T-cell (primary cell): ENCODE measurements at regions not wholly inside any gene's neighbourhood (a gene's known extent, or its start where the extent isn't known, plus 50 kb on each side); places are given as distances from the start of the nearest gene placed in this dataset.
"Not testable (repeated sequence)": the region's sequence is repeated elsewhere in the genome, so short reads cannot be mapped to it uniquely, and the experiment has no call there.

Experiments used
- ATAC-seq, 4 experiments: fragments of 200-7000 bp in 3 of 4; fragments of 150-1000 bp in 1 of 4; cut with Tn5 transposase; replicated peaks in 1 of 4; 1 replicate in 3 of 4; 2 replicates in 1 of 4; pipeline ENCODE4 v1.10.0; 2021; ENCODE audit warnings: moderate library complexity in 3 of 4, mild to moderate bottlenecking in 2 of 4, moderate number of reproducible peaks in 1 of 4
- CTCF ChIA-PET, 2 donors: fragments of 300-600 bp; sonication (Branson Sonifier 250); formaldehyde crosslinking; loops; one replicate each; lab custom pipeline; 2022; ENCODE audit warnings: antibody characterized with exemption in 2 of 2; lab: Charles Lee
- POLR2A ChIA-PET, 2 donors: fragments of 300-600 bp; sonication (Branson Sonifier 250); formaldehyde crosslinking; loops; one replicate each; lab custom pipeline; 2022; ENCODE audit warnings: antibody characterized with exemption in 2 of 2; lab: Charles Lee
- DNase-seq, 35 experiments: peaks; one replicate each; pipeline versions ENCODE4 v3.0.0 to v3.0.0-alpha.2; 2013 to 2023
- H3K27ac ChIP-seq: one replicate; pipeline ENCODE4 v1.5.1; 2013; ENCODE audit warnings: low read length
- H3K27me3 ChIP-seq, 2 experiments: replicated peaks in 1 of 2; 1 replicate in 1 of 2; 2 replicates in 1 of 2; pipeline versions ENCODE4 v1.6.1 to v1.7.0; 2013; ENCODE audit warnings: low read length in 1 of 2, mixed read lengths in 1 of 2; ENCODE audit not compliant: control insufficient read depth in 2 of 2, insufficient read depth in 2 of 2; ENCODE audit errors: extremely low read depth in 1 of 2
- H3K36me3 ChIP-seq, 2 donors: 1 replicate in 1 of 2; 2 replicates in 1 of 2; pipeline versions ENCODE4 v1.6.1 to v1.7.0; 2013; ENCODE audit warnings: low read length in 1 of 2; ENCODE audit not compliant: control insufficient read depth in 2 of 2, insufficient read depth in 1 of 2; ENCODE audit errors: extremely low read depth in 1 of 2
- H3K4me1 ChIP-seq, 2 experiments: 1 replicate in 1 of 2; 2 replicates in 1 of 2; pipeline versions ENCODE4 v1.6.1 to v1.7.0; 2013; ENCODE audit warnings: low read length in 2 of 2, mixed read lengths in 1 of 2; ENCODE audit not compliant: insufficient read depth in 2 of 2, control insufficient read depth in 1 of 2; ENCODE audit errors: extremely low read depth in 1 of 2
- H3K4me3 ChIP-seq, 2 donors: 1 replicate in 1 of 2; 2 replicates in 1 of 2; pipeline versions ENCODE4 v1.5.1 to v1.7.0; 2013; ENCODE audit warnings: mild to moderate bottlenecking in 2 of 2, low read length in 1 of 2, moderate library complexity in 1 of 2; ENCODE audit not compliant: control insufficient read depth in 1 of 2; ENCODE audit errors: extremely low read depth in 1 of 2
- H3K9me3 ChIP-seq: 2 replicates; pipeline ENCODE4 v1.7.0; 2013
- H3K27ac Mint-ChIP-seq, 2 donors: one replicate each; pipeline ENCODE4 v1.8.0; 2020 to 2021; ENCODE audit warnings: mild to moderate bottlenecking in 2 of 2, mixed read lengths in 2 of 2
- H3K27me3 Mint-ChIP-seq, 2 donors: one replicate each; pipeline ENCODE4 v1.8.0; 2021 to 2022; ENCODE audit warnings: mixed read lengths in 2 of 2
- H3K36me3 Mint-ChIP-seq: one replicate; pipeline ENCODE4 v1.8.0; 2021; ENCODE audit warnings: mixed read lengths
- H3K4me1 Mint-ChIP-seq, 3 donors: one replicate each; pipeline ENCODE4 v1.8.0; 2020 to 2022; ENCODE audit warnings: mixed read lengths in 3 of 3, mild to moderate bottlenecking in 1 of 3
- H3K4me3 Mint-ChIP-seq, 3 donors: one replicate each; pipeline ENCODE4 v1.8.0; 2020 to 2022; ENCODE audit warnings: mild to moderate bottlenecking in 3 of 3, mixed read lengths in 3 of 3, moderate library complexity in 3 of 3
- H3K9me3 Mint-ChIP-seq, 3 donors: one replicate each; pipeline ENCODE4 v1.8.0; 2020 to 2022; ENCODE audit warnings: mixed read lengths in 3 of 3
- WGBS: methylation state at CpG from one replicate; pipeline ENCODE4 v1.1.5; 2013; ENCODE audit warnings: missing lambda C conversion rate; ENCODE audit not compliant: insufficient coverage; 5-methylcytosine and 5-hydroxymethylcytosine counted together

DNA sequence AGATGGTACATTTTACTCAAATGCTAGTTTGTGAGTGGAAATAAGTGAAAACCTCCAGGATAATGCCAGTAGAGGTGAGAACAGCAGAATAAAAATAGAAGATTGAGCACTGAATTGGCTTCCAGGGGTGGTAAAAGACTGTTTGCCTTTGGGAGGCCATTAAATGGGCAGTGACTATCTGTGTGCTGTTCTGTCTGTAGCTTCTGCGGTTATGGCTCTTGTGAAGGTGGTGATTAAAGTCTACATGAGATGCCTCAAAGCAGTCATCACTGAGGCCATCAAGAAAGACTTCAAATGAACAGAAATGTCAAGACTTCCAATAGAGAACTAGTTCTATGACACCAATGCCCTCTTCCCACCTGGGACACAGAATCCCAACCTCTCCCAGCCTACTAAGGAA, 108.8 kb downstream of the EFHB start:
- H3K4me1 ChIP-seq, result no peaks in the 10 kb centered on the region
- no peak overlapping the region for H3K4me3 ChIP-seq
- Mint-ChIP-seq H3K4me1 (no peaks in the 10 kb centered on the region), H3K9me3 (peaks cover 7 to 17% (median 11%) of the 10 kb centered on the region in 3 donors), H3K36me3 (no peaks in the 10 kb centered on the region), H3K27me3 (peaks cover 2 to 3% of the 10 kb centered on the region in 2 donors), H3K27ac (no peak overlapping the region), H3K4me3 (no peak overlapping the region)
- H3K9me3 ChIP-seq, result no peaks in the 10 kb centered on the region
- ChIA-PET POLR2A (no interaction called here), CTCF (no interaction called here)
- DNase-seq (no peak), ATAC-seq (no peak)
- no peaks in the 10 kb centered on the region for H3K27me3 ChIP-seq
- no CpG with 5 or more reads among the region's 1 CpG for WGBS
- no peaks in the 10 kb centered on the region for H3K36me3 ChIP-seq
- H3K27ac ChIP-seq, result no peak overlapping the region

DNA sequence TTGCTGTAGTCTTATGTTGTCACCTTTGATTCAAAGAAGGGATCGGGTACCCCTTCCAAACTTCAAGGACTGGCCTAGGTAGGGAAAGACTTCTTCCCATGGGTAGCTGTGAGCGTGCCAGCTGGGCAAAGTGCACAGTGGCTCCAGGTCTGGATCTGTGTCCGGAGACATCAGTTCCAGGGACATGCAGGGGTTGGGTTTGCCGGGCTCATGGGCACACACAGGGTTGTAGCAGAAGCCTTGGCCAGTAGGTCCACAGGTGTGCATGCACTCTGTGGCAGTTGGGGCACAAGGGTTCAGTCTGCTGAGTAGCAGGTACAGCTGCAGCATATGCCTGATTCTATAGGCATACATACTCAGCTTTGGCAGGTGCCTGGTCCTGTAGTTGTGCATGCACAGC, 111.2 kb downstream of the EFHB start:
- Histone ChIP-seq H3K36me3 (no peaks in the 10 kb centered on the region), H3K4me1 (no peaks in the 10 kb centered on the region), H3K27me3 (no peaks in the 10 kb centered on the region), H3K27ac (no peak overlapping the region), H3K4me3 (no peak overlapping the region), H3K9me3 (no peaks in the 10 kb centered on the region)
- 85% methylated on average over 4 of the region's 4 CpGs for WGBS
- H3K9me3 Mint-ChIP-seq, result peaks cover 7 to 17% (median 11%) of the 10 kb centered on the region in 3 donors
- ATAC-seq (no peak), DNase-seq (no peak)
- H3K36me3 Mint-ChIP-seq, result no peaks in the 10 kb centered on the region
- H3K4me3 Mint-ChIP-seq, result no peak overlapping the region
- no peak overlapping the region for H3K27ac Mint-ChIP-seq
- no peaks in the 10 kb centered on the region for H3K4me1 Mint-ChIP-seq
- ChIA-PET POLR2A (no interaction called here), CTCF (no interaction called here)
- peaks cover 0 to 2% of the 10 kb centered on the region in 2 donors for H3K27me3 Mint-ChIP-seq

- H3K9me3 ChIP-seq, result no peaks in the 10 kb centered on the region
- H3K27me3 ChIP-seq, result no peaks in the 10 kb centered on the region
- Mint-ChIP-seq H3K4me3 (no peak overlapping the region), H3K9me3 (peaks cover 0 to 6% (median 0%) of the 10 kb centered on the region in 3 donors), H3K4me1 (no peaks in the 10 kb centered on the region), H3K36me3 (no peaks in the 10 kb centered on the region), H3K27ac (no peak overlapping the region), H3K27me3 (no peaks in the 10 kb centered on the region)
- ChIA-PET CTCF (no interaction called here), POLR2A (interaction anchor here in 1 of 2 donors (0.5 kb wide), 1 partner anchor 253 kb away, joined by 3 read pairs; no protein-coding TSS in a partner anchor)
- ATAC-seq (no peak), DNase-seq (no peak)
- H3K36me3 ChIP-seq, result no peaks in the 10 kb centered on the region
- H3K27ac ChIP-seq, result no peak overlapping the region
- no peaks in the 10 kb centered on the region for H3K4me1 ChIP-seq
- WGBS, result no CpG with 5 or more reads among the region's 1 CpG
- H3K4me3 ChIP-seq, result no peak overlapping the region
These were observed 117.4 kb downstream of the EFHB start for GRCh38 chr3:19816631-19817030.

DNA sequence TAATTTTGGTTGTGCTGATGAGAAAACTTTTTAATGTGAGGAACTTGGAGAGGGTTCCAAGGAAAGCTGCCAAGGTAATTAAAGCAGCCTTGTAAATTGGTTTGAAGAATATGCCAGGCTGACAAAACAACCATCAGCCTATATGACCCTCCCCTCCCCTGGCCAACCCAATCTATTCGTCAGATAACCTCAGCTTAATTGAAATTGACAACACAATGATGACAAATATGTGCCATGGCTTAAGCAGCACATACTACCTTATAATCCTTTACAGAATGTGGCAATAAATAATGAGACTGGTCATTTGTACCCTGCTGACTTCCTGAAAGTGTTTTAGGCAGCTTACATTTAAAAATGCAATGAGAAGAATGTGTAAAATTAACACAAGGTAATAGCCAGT, 118.2 kb downstream of the EFHB start:
- Mint-ChIP-seq H3K9me3 (no peaks in the 10 kb centered on the region), H3K27me3 (no peaks in the 10 kb centered on the region), H3K4me1 (no peaks in the 10 kb centered on the region), H3K4me3 (no peak overlapping the region), H3K27ac (no peak overlapping the region), H3K36me3 (no peaks in the 10 kb centered on the region)
- no peak overlapping the region for H3K27ac ChIP-seq
- no CpG with 5 or more reads among the region's 1 CpG for WGBS
- no peaks in the 10 kb centered on the region for H3K9me3 ChIP-seq
- no peak for DNase-seq
- no peaks in the 10 kb centered on the region for H3K4me1 ChIP-seq
- ChIA-PET POLR2A (interaction anchor here in 1 of 2 donors (0.5 kb wide), 1 partner anchor 253 kb away, joined by 3 read pairs; no protein-coding TSS in a partner anchor), CTCF (no interaction called here)
- no peak for ATAC-seq
- no peaks in the 10 kb centered on the region for H3K36me3 ChIP-seq
- no peak overlapping the region for H3K4me3 ChIP-seq
- no peaks in the 10 kb centered on the region for H3K27me3 ChIP-seq

GRCh38 chr3:19813743-19814142, 120.3 kb downstream of the EFHB start:
- DNase-seq, H3K9me3 ChIP-seq, H3K27ac ChIP-seq, CTCF ChIA-PET, H3K27me3 ChIP-seq, H3K9me3 Mint-ChIP-seq, H3K4me1 ChIP-seq, POLR2A ChIA-PET, H3K4me3 Mint-ChIP-seq, H3K4me3 ChIP-seq, H3K27ac Mint-ChIP-seq, H3K27me3 Mint-ChIP-seq, H3K36me3 Mint-ChIP-seq, ATAC-seq, H3K36me3 ChIP-seq, H3K4me1 Mint-ChIP-seq: not testable (repeated sequence)
- WGBS, result 92% methylated on average over 5 of the region's 7 CpGs

GRCh38 chr3:19811689-19812088, 122.3 kb downstream of the EFHB start:
- ChIA-PET POLR2A (no interaction called here), CTCF (no interaction called here)
- Histone ChIP-seq H3K4me3 (no peak overlapping the region), H3K4me1 (no peaks in the 10 kb centered on the region), H3K36me3 (no peaks in the 10 kb centered on the region), H3K27ac (no peak overlapping the region), H3K27me3 (no peaks in the 10 kb centered on the region), H3K9me3 (no peaks in the 10 kb centered on the region)
- H3K4me1 Mint-ChIP-seq, result no peaks in the 10 kb centered on the region
- WGBS, result no CpG with 5 or more reads among the region's 3 CpGs
- H3K27me3 Mint-ChIP-seq, result peaks cover 0 to 2% of the 10 kb centered on the region in 2 donors
- DNase-seq (no peak), ATAC-seq (no peak)
- no peaks in the 10 kb centered on the region for H3K9me3 Mint-ChIP-seq
- no peak overlapping the region for H3K27ac Mint-ChIP-seq
- H3K4me3 Mint-ChIP-seq, result no peak overlapping the region
- no peaks in the 10 kb centered on the region for H3K36me3 Mint-ChIP-seq

- Histone ChIP-seq H3K4me3 (no peak overlapping the region), H3K4me1 (no peaks in the 10 kb centered on the region), H3K27ac (no peak overlapping the region), H3K27me3 (no peaks in the 10 kb centered on the region), H3K9me3 (no peaks in the 10 kb centered on the region), H3K36me3 (no peaks in the 10 kb centered on the region)
- no peaks in the 10 kb centered on the region for H3K36me3 Mint-ChIP-seq
- CTCF ChIA-PET, result no interaction called here
- no peak for ATAC-seq
- H3K9me3 Mint-ChIP-seq, result peaks cover 0 to 3% (median under 1%) of the 10 kb centered on the region in 3 donors
- WGBS, result 37% methylated on average over 2 of the region's 3 CpGs
- H3K27ac Mint-ChIP-seq, result no peak overlapping the region
- H3K4me1 Mint-ChIP-seq, result no peaks in the 10 kb centered on the region
- no peak for DNase-seq
- H3K4me3 Mint-ChIP-seq, result no peak overlapping the region
- peaks cover 4 to 5% of the 10 kb centered on the region in 2 donors for H3K27me3 Mint-ChIP-seq
- POLR2A ChIA-PET, result no interaction called here
These were observed 125.2 kb downstream of the EFHB start for GRCh38 chr3:19808834-19809233.
